ENCODE measurements at regions not wholly inside any gene's neighbourhood (a gene's known extent, or its start where the extent isn't known, plus 50 kb on each side); places are given as distances from the start of the nearest gene placed in this dataset.
"Not testable (repeated sequence)": the region's sequence is repeated elsewhere in the genome, so short reads cannot be mapped to it uniquely, and the experiment has no call there.

DNA sequence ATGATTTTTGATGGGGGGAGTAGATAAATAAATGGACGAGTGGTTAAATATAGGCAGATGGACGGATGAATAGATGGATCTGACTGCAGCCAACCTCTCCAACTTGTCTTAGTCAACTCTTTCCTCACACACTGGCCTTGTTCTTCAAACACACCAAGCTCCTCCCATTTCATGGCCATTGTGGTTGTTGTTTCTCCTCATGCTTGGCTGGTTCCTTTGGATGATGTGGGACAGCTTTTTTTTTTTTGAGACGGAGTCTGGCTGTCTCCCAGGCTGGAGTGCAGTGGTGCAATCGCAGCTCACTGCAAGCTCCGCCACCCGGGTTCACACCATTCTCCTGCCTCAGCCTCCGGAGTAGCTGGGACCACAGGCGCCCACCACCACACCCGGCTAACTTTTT lies 155.2 kb downstream of the ZNF281 start:
- TF ChIP-seq, protein P1, sequence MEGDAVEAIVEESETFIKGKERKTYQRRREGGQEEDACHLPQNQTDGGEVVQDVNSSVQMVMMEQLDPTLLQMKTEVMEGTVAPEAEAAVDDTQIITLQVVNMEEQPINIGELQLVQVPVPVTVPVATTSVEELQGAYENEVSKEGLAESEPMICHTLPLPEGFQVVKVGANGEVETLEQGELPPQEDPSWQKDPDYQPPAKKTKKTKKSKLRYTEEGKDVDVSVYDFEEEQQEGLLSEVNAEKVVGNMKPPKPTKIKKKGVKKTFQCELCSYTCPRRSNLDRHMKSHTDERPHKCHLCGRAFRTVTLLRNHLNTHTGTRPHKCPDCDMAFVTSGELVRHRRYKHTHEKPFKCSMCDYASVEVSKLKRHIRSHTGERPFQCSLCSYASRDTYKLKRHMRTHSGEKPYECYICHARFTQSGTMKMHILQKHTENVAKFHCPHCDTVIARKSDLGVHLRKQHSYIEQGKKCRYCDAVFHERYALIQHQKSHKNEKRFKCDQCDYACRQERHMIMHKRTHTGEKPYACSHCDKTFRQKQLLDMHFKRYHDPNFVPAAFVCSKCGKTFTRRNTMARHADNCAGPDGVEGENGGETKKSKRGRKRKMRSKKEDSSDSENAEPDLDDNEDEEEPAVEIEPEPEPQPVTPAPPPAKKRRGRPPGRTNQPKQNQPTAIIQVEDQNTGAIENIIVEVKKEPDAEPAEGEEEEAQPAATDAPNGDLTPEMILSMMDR (conservative IDR thresholded peaks at IDR 0.05 in 1 of 2, IDR thresholded peaks at IDR 0.05 in 1 of 2; ENCODE audit: extremely low read depth in 1 of 2, insufficient read depth in 1 of 2, low read depth in 1 of 2, low read length in 2 of 2): not testable (repeated sequence)
- not testable (repeated sequence) for TF ChIP-seq EZH2 (IDR thresholded peaks at IDR 0.05; ENCODE audit: borderline replicate concordance, low read length)
